ENCODE measurements at regions not wholly inside any gene's neighbourhood (a gene's known extent, or its start where the extent isn't known, plus 50 kb on each side); places are given as distances from the start of the nearest gene placed in this dataset.

- no peak for TF ChIP-seq EP300 (IDR thresholded peaks at IDR 0.05; ENCODE audit: low read depth)
- TF ChIP-seq CTCF (IDR thresholded peaks at IDR 0.05), result no peak
- TF ChIP-seq POLR2AphosphoS5 (IDR thresholded peaks at IDR 0.05), result no peak
Observed at GRCh38 chr11:134755535-134755934, 343.5 kb upstream of the B3GAT1 start.
